GM19043 (cell line): ENCODE measurements at regions not wholly inside any gene's neighbourhood (a gene's known extent, or its start where the extent isn't known, plus 50 kb on each side); places are given as distances from the start of the nearest gene placed in this dataset.

Experiments used
- ATAC-seq: cut with Tn5 transposase; IDR thresholded peaks from one replicate; pipeline ENCODE4 v1.9.1; 2021; ENCODE audit warnings: low read depth; ENCODE audit not compliant: unreplicated experiment

DNA sequence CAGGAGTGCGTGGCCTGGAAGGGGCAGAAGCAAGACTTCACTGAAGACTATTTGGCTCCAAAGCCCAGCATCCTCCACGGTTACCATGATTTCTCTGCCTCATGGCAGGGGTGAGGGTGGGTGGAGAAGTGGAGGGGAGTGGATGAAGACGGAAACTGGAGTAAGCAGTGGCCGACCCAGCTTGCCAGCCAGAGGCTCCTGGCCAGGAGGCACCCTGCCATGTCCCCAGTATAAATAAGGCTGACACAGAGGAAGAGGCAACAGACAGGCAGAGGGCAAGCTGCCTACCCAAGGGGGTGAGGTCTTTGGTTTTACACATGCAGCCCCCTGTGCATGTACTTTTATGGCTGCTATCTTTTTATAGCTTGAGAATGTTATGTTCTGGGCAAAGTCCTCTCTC is 102.6 kb upstream of the TBX20 start:
- no peak for ATAC-seq

- no peak for ATAC-seq
These were observed 102.0 kb upstream of the TBX20 start for GRCh38 chr7:35355911-35356310.

DNA sequence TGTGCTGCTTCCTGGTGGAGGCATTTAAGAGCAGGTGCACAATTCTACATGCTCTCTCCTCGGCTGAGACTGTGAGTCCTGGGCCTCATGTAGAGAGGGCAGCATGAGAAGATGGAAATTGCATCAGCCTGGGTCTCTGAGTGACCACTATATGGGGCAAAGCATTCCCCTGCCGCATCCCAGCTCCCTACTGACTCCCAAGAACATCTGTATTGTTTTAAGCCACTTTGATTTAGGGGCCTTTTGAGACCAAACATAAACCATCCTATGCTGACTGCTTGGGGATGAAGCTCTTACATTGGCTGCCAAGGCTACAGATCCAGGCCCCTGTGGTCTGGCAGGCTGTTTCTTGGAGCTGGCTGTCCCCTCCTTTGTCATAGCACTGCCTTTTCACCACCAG is 101.3 kb upstream of the TBX20 start:
- no peak for ATAC-seq

- ATAC-seq: no peak
These were observed 99.6 kb upstream of the TBX20 start for GRCh38 chr7:35353481-35353880.

DNA sequence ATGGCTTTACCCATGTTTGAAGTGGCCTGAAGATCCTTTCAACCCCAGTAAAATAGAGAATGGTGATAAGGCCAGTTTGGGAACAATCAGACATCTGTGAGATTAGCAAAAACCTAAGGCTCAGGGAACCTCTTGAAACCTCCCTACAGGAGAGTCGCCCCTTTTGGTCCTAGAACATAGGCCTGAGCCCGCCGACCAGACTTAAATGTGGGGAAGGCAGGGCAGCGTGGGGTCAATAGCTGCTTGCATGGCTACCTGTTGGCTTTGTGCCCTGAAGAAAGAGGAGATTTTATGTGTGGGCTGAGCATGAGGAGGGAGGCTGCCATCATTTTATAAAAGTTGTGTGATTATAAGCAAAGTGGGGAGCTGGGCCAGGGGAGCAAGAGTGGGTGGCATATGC is 97.6 kb upstream of the TBX20 start:
- ATAC-seq: no peak

DNA sequence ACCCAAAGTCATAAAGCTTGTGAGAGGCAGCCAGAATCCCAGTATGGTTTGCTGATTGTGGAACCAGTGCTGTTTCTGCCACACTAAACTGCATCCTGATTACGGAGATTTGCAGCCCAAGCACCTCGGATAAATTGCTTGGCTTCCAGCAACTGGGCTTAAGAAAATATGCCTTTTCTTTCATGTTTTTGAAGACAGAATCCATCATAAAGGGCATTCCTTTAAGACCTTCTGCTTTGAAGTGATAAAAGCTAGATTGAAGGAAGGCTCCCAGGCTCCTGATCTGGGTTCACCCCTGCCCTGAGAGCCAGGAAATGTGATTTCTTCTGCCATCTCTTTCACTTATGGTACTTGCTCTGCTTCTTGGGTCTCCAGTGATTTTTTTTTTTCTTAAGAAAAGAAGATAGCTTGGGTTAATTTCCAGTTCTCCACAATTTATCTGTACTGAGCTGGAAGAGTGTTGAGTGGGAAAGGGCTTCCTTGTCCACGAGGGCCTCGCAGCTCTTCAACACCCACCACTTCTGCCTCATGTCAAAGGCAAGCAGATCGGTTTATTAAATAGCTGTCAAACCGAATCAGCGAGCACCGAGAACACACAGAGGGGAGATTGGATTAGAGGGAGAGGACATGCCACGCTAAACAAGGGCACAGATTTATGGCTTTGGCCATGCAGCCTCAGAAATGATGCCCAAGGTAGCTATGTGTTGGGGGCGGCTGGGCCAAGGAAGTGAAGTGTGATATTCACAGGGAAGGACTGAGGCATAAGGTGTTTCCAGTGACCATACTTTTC is 94.9 kb upstream of the TBX20 start:
- no peak for ATAC-seq

DNA sequence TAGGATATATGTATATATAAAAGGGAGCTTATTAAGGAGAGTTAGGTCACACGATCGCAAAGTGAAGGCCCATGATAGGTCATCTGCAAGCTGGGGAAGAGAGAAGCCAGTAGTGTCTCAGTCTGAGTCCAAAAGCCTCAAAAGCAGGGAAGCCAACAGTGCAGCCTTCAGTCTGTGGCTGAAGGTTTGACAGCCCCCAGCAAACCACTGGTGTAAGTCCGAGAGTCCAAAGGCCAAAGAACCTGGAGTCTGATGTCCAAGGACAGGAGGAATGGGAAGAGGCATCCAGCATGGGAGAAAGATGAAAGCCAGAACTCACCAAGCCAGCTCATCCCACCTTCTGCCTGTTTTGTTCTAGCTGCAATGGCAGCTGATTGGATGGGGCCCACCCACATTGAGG is 88.9 kb upstream of the TBX20 start:
- ATAC-seq: no peak

- ATAC-seq: no peak
These were observed 85.9 kb upstream of the TBX20 start for GRCh38 chr7:35339811-35340210.

DNA sequence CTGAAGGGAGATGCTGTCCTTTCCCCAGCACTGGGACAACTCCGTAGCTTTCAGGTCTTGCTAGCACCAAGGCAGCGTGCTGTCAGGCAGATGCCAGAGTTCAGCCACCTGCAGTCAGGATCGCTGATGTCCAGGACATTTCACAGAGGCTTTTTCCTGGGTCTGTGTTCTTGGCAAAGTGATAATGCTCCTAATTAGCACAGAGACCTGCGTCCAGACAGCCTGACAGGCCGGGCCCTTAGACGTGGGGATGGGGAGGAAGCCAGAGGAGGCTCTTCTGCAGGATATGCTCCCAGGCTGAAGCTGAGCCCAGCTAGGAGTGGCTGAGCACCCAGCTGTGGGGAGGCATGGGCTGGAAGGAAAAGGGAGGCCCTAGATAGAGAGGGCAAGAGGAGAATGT is 82.5 kb upstream of the TBX20 start:
- no peak for ATAC-seq

DNA sequence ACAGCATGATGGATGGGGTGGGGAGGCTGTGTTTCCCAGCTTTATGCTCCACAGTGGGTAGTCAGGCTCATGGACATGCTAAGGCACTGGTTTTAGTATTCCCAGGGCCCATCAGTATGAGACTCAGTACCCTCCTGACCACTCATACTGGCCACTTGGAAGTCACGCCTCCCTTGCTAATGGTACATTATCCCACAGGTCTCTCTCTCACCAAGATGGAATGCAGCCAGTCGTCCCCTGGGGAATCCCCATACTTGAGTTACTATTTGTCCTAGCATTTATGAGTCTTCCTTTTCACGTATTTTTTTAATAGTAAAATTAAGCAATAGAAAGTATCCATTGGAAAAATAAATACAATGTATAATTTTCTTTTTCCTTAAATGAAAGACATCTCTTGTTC is 80.6 kb upstream of the TBX20 start:
- no peak for ATAC-seq

GRCh38 chr7:35333265-35333664 is 79.4 kb upstream of the TBX20 start:
- no peak for ATAC-seq

DNA sequence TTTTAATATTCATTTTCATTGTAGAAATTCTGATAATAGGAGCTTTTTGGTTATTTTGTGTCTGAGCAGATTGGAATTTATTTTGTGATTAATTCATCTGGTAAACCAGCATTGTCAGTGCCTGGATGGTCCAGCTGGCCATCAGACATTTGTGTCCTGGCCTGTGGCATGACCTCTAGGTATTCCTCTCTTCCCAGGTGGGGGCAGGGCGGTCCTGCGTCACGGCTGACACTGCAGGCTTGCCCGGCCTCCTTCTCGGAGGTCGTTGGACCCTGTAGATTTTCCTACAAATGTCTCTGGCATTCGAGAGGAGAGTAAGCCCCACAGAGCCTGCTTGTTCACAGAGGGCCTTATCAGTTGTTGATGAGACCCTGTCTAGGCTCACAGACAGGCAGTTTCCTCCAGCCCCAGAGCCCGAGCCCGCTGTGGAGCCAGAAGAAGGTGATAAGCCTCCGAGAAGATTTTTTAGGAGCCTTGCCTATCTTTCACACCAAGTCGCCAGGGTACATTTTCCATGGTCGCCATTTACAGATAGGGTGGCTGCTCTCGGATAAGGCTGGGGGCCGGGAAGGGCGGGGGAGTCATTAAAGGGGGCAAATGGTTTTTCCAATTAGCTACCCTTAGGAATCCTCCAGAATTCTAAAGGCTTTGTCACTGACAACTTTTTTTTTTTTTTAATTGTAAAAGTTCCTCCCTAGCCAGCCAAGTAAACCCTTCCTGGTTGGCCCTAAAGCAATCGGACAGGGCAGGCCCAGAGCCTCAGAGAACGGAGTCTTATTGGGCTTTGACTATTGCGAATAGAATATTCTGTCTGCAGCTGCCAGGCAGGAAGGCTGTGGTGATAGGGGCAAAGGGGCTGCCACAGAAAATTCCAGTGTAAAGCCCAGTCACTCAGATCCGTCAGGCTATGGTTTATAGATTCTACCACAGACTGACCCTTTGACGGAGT is 78.1 kb upstream of the TBX20 start:
- ATAC-seq: no peak

GRCh38 chr7:35329026-35329425 is 75.1 kb upstream of the TBX20 start:
- no peak for ATAC-seq

GRCh38 chr7:35319606-35320005 is 65.7 kb upstream of the TBX20 start:
- no peak for ATAC-seq

DNA sequence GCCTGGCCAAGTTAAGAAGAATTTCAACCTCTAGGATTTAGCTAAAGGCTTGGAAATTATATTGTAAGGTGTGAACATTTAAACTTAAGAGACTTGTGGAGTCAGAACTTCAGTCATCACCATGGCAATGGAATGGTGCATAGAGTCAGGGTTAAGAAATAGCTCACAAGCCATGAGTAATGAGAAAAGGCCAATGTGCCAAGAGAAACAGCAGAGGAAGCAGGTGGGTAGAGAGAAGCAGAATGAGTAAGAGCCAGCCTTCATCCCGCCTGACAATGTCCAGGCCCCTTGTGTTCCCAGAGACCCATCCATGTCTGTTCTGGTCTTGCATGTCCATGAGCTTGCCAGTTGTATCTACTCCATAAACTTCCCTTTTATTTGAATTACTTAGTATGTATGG is 62.6 kb upstream of the TBX20 start:
- ATAC-seq: no peak

DNA sequence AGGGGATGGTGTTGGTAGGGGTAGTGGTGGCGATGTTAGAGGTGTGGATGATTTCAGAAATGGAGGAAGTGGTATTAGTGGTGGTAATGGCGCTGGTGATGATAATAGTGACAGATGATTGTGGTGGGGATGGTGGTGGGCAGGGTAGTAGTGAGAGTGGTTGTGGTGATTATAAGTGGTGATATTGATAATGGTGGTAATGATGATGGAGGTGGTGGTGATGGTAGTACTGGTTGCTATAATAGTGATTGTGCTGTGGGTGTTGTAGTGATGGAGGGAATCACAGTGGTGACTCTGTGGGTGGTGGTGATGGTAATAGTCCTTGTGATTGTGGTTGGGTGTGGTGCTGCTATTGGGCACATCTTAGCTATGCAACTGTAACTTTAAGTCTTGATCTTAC is 61.6 kb upstream of the TBX20 start:
- no peak for ATAC-seq

GRCh38 chr7:35314354-35314753 is 60.5 kb upstream of the TBX20 start:
- no peak for ATAC-seq

GRCh38 chr7:35313575-35313974 is 59.7 kb upstream of the TBX20 start:
- ATAC-seq: no peak
